Adrenal gland (tissue), 9 donors: ENCODE measurements at regions not wholly inside any gene's neighbourhood (a gene's known extent, or its start where the extent isn't known, plus 50 kb on each side); places are given as distances from the start of the nearest gene placed in this dataset.

ENCODE experiments used
- DNase-seq, 7 donors: peaks; one replicate each; pipeline ENCODE4 v3.0.0-alpha.2; 2019 to 2020
- H3K27ac ChIP-seq, 5 donors: fragments of 200-600 bp; sonication (generic) in 4 of 5; 1 replicate in 3 of 5; 2 replicates in 2 of 5; pipeline versions ENCODE4 v1.5.1 to v1.8.0; 2016 to 2020; ENCODE audit warnings: mild to moderate bottlenecking in 1 of 5
- H3K27me3 ChIP-seq: fragments of 200-600 bp; 2 replicates; pipeline ENCODE4 v1.8.0; 2021
- H3K36me3 ChIP-seq, 2 donors: fragments of 200-600 bp; replicated peaks in 1 of 2; 1 replicate in 1 of 2; 2 replicates in 1 of 2; pipeline versions ENCODE4 v1.5.1 to v1.8.0; 2018 to 2022
- H3K4me1 ChIP-seq, 2 donors: fragments of 200-600 bp; replicated peaks in 1 of 2; 1 replicate in 1 of 2; 2 replicates in 1 of 2; pipeline versions ENCODE4 v1.5.1 to v1.8.0; 2018 to 2021
- H3K4me3 ChIP-seq, 4 donors: fragments of 200-600 bp; sonication (generic) in 3 of 4; one replicate each; pipeline ENCODE4 v1.5.1; 2016 to 2018
- H3K9me3 ChIP-seq, 3 donors: fragments of 200-600 bp; sonication (generic) in 1 of 3; replicated peaks in 1 of 3; 1 replicate in 2 of 3; 2 replicates in 1 of 3; pipeline versions ENCODE4 v1.5.1 to v1.8.0; 2016 to 2021
- POLR2A ChIP-seq, 2 donors: fragments of 450-650 bp; IDR thresholded peaks; one replicate each; pipeline ENCODE4 v1.6.1; 2017; ENCODE audit warnings: antibody characterized with exemption in 2 of 2, mild to moderate bottlenecking in 2 of 2, moderate library complexity in 1 of 2
- WGBS, 4 donors: extraction: QIAGEN DNeasy Blood & Tissue Kit in 2 of 4; methylation state at CpG; one replicate each; pipeline versions ENCODE4 v1.1.5 to v1.1.7; 2013 to 2017; 5-methylcytosine and 5-hydroxymethylcytosine counted together
- intact Hi-C, 2 donors: fragments of 100-400 bp; cut with DNase I; formaldehyde crosslinking; loops; one replicate each; pipeline versions ENCODE4 v1.14.1 to v1.15.0; 2022 to 2023
- TF ChIP-seq, protein P1 (sequence below), 6 experiments: fragments of 450-650 bp in 4 of 6; fragments of 200-600 bp in 2 of 6; sonication (generic) in 1 of 6; IDR thresholded peaks; 1 replicate in 5 of 6; 2 replicates in 1 of 6; pipeline versions ENCODE4 v1.5.1 to v1.8.0; 2016 to 2021; ENCODE audit warnings: antibody characterized with exemption in 6 of 6, mild to moderate bottlenecking in 2 of 6, moderate library complexity in 1 of 6
- donor health status: healthy with polysubstance abuse.
- donor health status: Bipolar disorder and iron deficiency.
- donor health status: DM: yes; HTN: yes; CAD: no.
- donor health status: DM: no; HTN: no; CAD: no.
- donor health status: DM: no; HTN: no; CAD: no.

- TF ChIP-seq POLR2A (IDR thresholded peaks at IDR 0.05), result no peak
- TF ChIP-seq, protein P1, sequence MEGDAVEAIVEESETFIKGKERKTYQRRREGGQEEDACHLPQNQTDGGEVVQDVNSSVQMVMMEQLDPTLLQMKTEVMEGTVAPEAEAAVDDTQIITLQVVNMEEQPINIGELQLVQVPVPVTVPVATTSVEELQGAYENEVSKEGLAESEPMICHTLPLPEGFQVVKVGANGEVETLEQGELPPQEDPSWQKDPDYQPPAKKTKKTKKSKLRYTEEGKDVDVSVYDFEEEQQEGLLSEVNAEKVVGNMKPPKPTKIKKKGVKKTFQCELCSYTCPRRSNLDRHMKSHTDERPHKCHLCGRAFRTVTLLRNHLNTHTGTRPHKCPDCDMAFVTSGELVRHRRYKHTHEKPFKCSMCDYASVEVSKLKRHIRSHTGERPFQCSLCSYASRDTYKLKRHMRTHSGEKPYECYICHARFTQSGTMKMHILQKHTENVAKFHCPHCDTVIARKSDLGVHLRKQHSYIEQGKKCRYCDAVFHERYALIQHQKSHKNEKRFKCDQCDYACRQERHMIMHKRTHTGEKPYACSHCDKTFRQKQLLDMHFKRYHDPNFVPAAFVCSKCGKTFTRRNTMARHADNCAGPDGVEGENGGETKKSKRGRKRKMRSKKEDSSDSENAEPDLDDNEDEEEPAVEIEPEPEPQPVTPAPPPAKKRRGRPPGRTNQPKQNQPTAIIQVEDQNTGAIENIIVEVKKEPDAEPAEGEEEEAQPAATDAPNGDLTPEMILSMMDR (IDR thresholded peaks at IDR 0.05), result peak in 2 of 6 experiments; percentile 35 to 39
- Histone ChIP-seq H3K36me3 (no peaks in the 10 kb centered on the region), H3K27ac (no peak overlapping the region), H3K27me3 (peaks cover under 1% of the 10 kb centered on the region), H3K9me3 (no peaks in the 10 kb centered on the region), H3K4me3 (no peak overlapping the region), H3K4me1 (no peaks in the 10 kb centered on the region)
- intact Hi-C loops, result loop anchor here (5.0 to 10.0 kb wide), 3 partner anchors 110 to 720 kb away; no protein-coding TSS in a partner anchor
- DNase-seq, result peak in 2 of 7 donors; percentile 21 to 35
- 46 to 68% (median 61%) methylated on average over 9 to 12 of the region's 12 CpGs for WGBS, 4 donors
Measured at GRCh38 chr17:5705081-5705875, 121.0 kb upstream of the NLRP1 start.

GRCh38 chr17:5705876-5706576 lies 121.7 kb upstream of the NLRP1 start:
- H3K4me3 ChIP-seq, result no peak overlapping the region
- H3K27me3 ChIP-seq, result peaks cover 4% of the 10 kb centered on the region
- intact Hi-C loops, result loop anchor here (5.0 to 10.0 kb wide), 3 partner anchors 111 to 719 kb away; no protein-coding TSS in a partner anchor
- no peak for TF ChIP-seq POLR2A (IDR thresholded peaks at IDR 0.05)
- TF ChIP-seq, protein P1 (IDR thresholded peaks at IDR 0.05), result no peak
- no peak overlapping the region for H3K27ac ChIP-seq
- peak in 1 of 7 donors; percentile 27 for DNase-seq
- no peaks in the 10 kb centered on the region for H3K4me1 ChIP-seq
- 86 to 92% (median 88%) methylated on average over 6 to 10 of the region's 10 CpGs for WGBS, 4 donors
- no peaks in the 10 kb centered on the region for H3K9me3 ChIP-seq
- no peaks in the 10 kb centered on the region for H3K36me3 ChIP-seq

DNA sequence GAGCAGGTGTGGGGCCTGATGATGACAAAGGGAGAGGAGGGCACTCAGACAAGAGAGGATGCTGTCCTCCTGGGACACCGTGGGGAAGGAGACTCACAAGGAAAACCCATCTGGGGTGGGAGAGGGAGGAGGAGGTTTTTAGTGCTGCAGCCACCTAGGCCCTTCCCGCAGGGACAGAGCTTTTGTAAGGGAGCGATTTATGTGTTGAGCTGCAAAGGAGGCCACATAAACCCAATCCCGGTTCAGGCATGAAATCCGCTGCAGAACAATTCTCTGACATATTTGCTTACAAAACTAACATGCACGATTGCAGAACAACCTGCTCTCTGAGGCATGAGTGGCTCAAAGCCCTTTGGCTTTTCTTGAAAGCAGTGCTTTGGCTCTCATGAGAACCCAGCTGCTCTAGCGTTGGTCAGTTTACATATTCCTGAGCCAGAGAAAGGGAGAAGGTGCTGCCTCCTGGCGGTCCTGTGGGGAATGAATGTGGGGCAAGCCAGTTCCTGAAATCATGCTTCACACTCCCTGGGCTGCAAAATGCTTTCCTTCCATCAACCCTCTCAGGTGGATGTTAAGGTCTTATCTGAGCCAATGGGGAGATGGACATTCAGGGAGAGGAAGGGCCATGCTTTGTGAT lies 122.4 kb upstream of the NLRP1 start:
- WGBS, 4 donors, result 33 to 54% (median 43%) methylated on average over 7 to 8 of the region's 8 CpGs
- Histone ChIP-seq H3K4me3 (no peak overlapping the region), H3K36me3 (no peaks in the 10 kb centered on the region), H3K27ac (no peak overlapping the region), H3K27me3 (peaks cover 10% of the 10 kb centered on the region), H3K9me3 (no peaks in the 10 kb centered on the region), H3K4me1 (no peaks in the 10 kb centered on the region)
- intact Hi-C loops, result loop anchor here (5.0 to 10.0 kb wide), 3 partner anchors 112 to 718 kb away; no protein-coding TSS in a partner anchor
- peak; percentile 47 to 84 (median 65) for DNase-seq
- no peak for TF ChIP-seq POLR2A (IDR thresholded peaks at IDR 0.05)
- TF ChIP-seq, protein P1 (IDR thresholded peaks at IDR 0.05), result peak; percentile 52 to 74 (median 65)

DNA sequence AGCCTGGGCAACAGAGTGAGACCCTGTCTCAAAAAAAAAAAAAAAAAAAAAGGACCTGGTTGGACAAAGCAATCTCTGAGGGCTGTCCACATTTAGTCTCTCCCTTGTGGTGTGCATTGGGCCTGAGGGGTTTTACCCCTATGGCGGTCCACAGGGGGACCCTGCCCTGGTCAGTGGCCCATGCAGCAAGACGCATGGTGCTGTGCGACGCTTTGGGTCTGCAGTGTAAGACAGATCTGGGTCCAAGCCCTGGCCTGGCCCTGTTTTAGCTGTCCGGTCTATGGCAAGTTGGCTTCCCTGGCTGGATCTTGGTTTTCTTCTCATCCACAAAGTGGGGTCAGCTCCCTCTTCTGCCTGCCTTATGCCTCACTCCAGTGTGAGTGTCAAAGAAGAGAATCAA lies 123.2 kb upstream of the NLRP1 start:
- H3K4me3 ChIP-seq, result no peak overlapping the region
- intact Hi-C loops, result loop anchor here (5.0 to 10.0 kb wide), 3 partner anchors 113 to 717 kb away; no protein-coding TSS in a partner anchor
- no peaks in the 10 kb centered on the region for H3K4me1 ChIP-seq
- no peaks in the 10 kb centered on the region for H3K36me3 ChIP-seq
- no peaks in the 10 kb centered on the region for H3K9me3 ChIP-seq
- DNase-seq, result peak in 1 of 7 donors; percentile 23
- H3K27me3 ChIP-seq, result peaks cover 16% of the 10 kb centered on the region
- no peak overlapping the region for H3K27ac ChIP-seq
- WGBS, 4 donors, result 85 to 96% (median 86%) methylated on average over 5 of the region's 5 CpGs
- TF ChIP-seq, protein P1 (IDR thresholded peaks at IDR 0.05), result no peak
- TF ChIP-seq POLR2A (IDR thresholded peaks at IDR 0.05), result no peak
